Gastrocnemius medialis (tissue), 4 donors: ENCODE measurements at regions not wholly inside any gene's neighbourhood (a gene's known extent, or its start where the extent isn't known, plus 50 kb on each side); places are given as distances from the start of the nearest gene placed in this dataset.

Source experiments
- ATAC-seq, 2 donors: fragments of 150-250 bp; one replicate each; pipeline ENCODE4 v1.9.1; 2016
- DNase-seq, 2 donors: peaks; one replicate each; pipeline ENCODE4 v3.0.0-alpha.2; 2019
- H3K27ac ChIP-seq, 4 donors: fragments of 200-600 bp; sonication (generic); 1 replicate in 1 of 4; 2 replicates in 3 of 4; pipeline ENCODE4 v1.5.1; 2016 to 2018; ENCODE audit warnings: mild to moderate bottlenecking in 2 of 4, moderate library complexity in 1 of 4
- H3K27me3 ChIP-seq, 3 donors: fragments of 200-600 bp; sonication (generic) in 2 of 3; 1 replicate in 1 of 3; 2 replicates in 2 of 3; pipeline versions ENCODE4 v1.5.1 to v1.6.0; 2016 to 2019; ENCODE audit warnings: mild to moderate bottlenecking in 1 of 3, moderate library complexity in 1 of 3
- H3K36me3 ChIP-seq, 2 donors: fragments of 200-600 bp; sonication (generic) in 1 of 2; one replicate each; pipeline ENCODE4 v1.5.1; 2017 to 2018
- H3K4me1 ChIP-seq, 2 donors: fragments of 200-600 bp; sonication (generic) in 1 of 2; one replicate each; pipeline ENCODE4 v1.5.1; 2016 to 2017; ENCODE audit warnings: mild to moderate bottlenecking in 2 of 2
- H3K4me3 ChIP-seq, 4 donors: fragments of 200-600 bp; sonication (generic) in 3 of 4; 1 replicate in 1 of 4; 2 replicates in 3 of 4; pipeline ENCODE4 v1.5.1; 2016 to 2019; ENCODE audit warnings: mild to moderate bottlenecking in 2 of 4
- H3K9me3 ChIP-seq, 3 donors: fragments of 200-600 bp; sonication (generic) in 2 of 3; 1 replicate in 1 of 3; 2 replicates in 2 of 3; pipeline ENCODE4 v1.5.1; 2016 to 2019
- CTCF ChIP-seq, 5 experiments: fragments of 450-650 bp in 3 of 5; fragments of 200-600 bp in 2 of 5; sonication (generic) in 2 of 5; IDR thresholded peaks in 4 of 5; conservative IDR thresholded peaks in 1 of 5; 1 replicate in 4 of 5; 2 replicates in 1 of 5; pipeline ENCODE4 v1.5.1; 2016 to 2019; ENCODE audit warnings: antibody characterized with exemption in 5 of 5, mild to moderate bottlenecking in 3 of 5, moderate library complexity in 3 of 5
- POLR2A ChIP-seq, 2 donors: fragments of 450-650 bp; IDR thresholded peaks; one replicate each; pipeline ENCODE4 v1.6.1; 2017; ENCODE audit warnings: antibody characterized with exemption in 2 of 2, mild to moderate bottlenecking in 2 of 2, moderate library complexity in 2 of 2
- in situ Hi-C, 4 donors: fragments of 200-750 bp; cut with MboI; loops; one replicate each; pipeline versions ENCODE4 v1.15.0 to v1.8.0; 2017; ENCODE audit warnings: low sequenced_read_pairs in 4 of 4
- intact Hi-C: fragments of 100-400 bp; cut with DNase I; formaldehyde crosslinking; loops from one replicate; pipeline ENCODE4 v1.15.1; 2023; ENCODE audit warnings: low total_unique reads

- Histone ChIP-seq H3K27ac (no peak overlapping the region), H3K36me3 (no peaks in the 10 kb centered on the region), H3K9me3 (no peaks in the 10 kb centered on the region), H3K4me3 (no peak overlapping the region), H3K4me1 (no peaks in the 10 kb centered on the region), H3K27me3 (no peaks in the 10 kb centered on the region)
- intact Hi-C loops, result no loop called here
- TF ChIP-seq POLR2A (IDR thresholded peaks at IDR 0.05) (no peak), CTCF (IDR thresholded peaks at IDR 0.05 in 4 of 5, conservative IDR thresholded peaks at IDR 0.05 in 1 of 5) (no peak)
- in situ Hi-C loops, result no loop called here
- ATAC-seq (no peak), DNase-seq (no peak)
These were observed 1669.3 kb upstream of the FLRT2 start for GRCh38 chr14:83860631-83861155.

- no peak overlapping the region for H3K27ac ChIP-seq
- TF ChIP-seq CTCF (IDR thresholded peaks at IDR 0.05 in 4 of 5, conservative IDR thresholded peaks at IDR 0.05 in 1 of 5) (no peak), POLR2A (IDR thresholded peaks at IDR 0.05) (no peak)
- no peak for DNase-seq
- intact Hi-C loops (no loop called here), in situ Hi-C loops (no loop called here)
- H3K27me3 ChIP-seq, result no peaks in the 10 kb centered on the region
- H3K4me3 ChIP-seq, result no peak overlapping the region
- no peaks in the 10 kb centered on the region for H3K9me3 ChIP-seq
- no peak for ATAC-seq
- H3K4me1 ChIP-seq, result no peaks in the 10 kb centered on the region
- H3K36me3 ChIP-seq, result no peaks in the 10 kb centered on the region
These were observed 1666.7 kb upstream of the FLRT2 start for GRCh38 chr14:83863042-83863774.

- Histone ChIP-seq H3K36me3 (no peaks in the 10 kb centered on the region), H3K27ac (no peak overlapping the region), H3K27me3 (no peaks in the 10 kb centered on the region), H3K4me1 (no peaks in the 10 kb centered on the region), H3K4me3 (no peak overlapping the region), H3K9me3 (no peaks in the 10 kb centered on the region)
- no peak for DNase-seq
- intact Hi-C loops, result no loop called here
- no peak for ATAC-seq
- TF ChIP-seq POLR2A (IDR thresholded peaks at IDR 0.05) (no peak), CTCF (IDR thresholded peaks at IDR 0.05 in 4 of 5, conservative IDR thresholded peaks at IDR 0.05 in 1 of 5) (no peak)
- in situ Hi-C loops, result no loop called here
These were observed 1665.8 kb upstream of the FLRT2 start for GRCh38 chr14:83864106-83864505.

- in situ Hi-C loops (no loop called here), intact Hi-C loops (no loop called here)
- no peak overlapping the region for H3K4me3 ChIP-seq
- H3K27ac ChIP-seq, result no peak overlapping the region
- H3K9me3 ChIP-seq, result no peaks in the 10 kb centered on the region
- H3K36me3 ChIP-seq, result no peaks in the 10 kb centered on the region
- no peaks in the 10 kb centered on the region for H3K4me1 ChIP-seq
- ATAC-seq (no peak), DNase-seq (no peak)
- no peak for TF ChIP-seq CTCF (IDR thresholded peaks at IDR 0.05 in 4 of 5, conservative IDR thresholded peaks at IDR 0.05 in 1 of 5)
- no peak for TF ChIP-seq POLR2A (IDR thresholded peaks at IDR 0.05)
- H3K27me3 ChIP-seq, result no peaks in the 10 kb centered on the region
These were observed 1662.2 kb upstream of the FLRT2 start for GRCh38 chr14:83867566-83868225.
